ENCODE measurements at regions not wholly inside any gene's neighbourhood (a gene's known extent, or its start where the extent isn't known, plus 50 kb on each side); places are given as distances from the start of the nearest gene placed in this dataset.
"Not testable (repeated sequence)": the region's sequence is repeated elsewhere in the genome, so short reads cannot be mapped to it uniquely, and the experiment has no call there.

GRCh38 chr9:107569174-107569573 lies 79.6 kb upstream of the KLF4 start:
- no peaks in the 10 kb centered on the region for H3K36me3 ChIP-seq (ENCODE audit: control insufficient read depth in 1 of 2, insufficient read depth in 2 of 2, low read length in 2 of 2)
- H3K27ac ChIP-seq (ENCODE audit: low read length), result no peak overlapping the region
- no peak overlapping the region for H3K4me3 ChIP-seq (ENCODE audit: low read depth in 1 of 2, low read length in 2 of 2)
- no peaks in the 10 kb centered on the region for H3K27me3 ChIP-seq (ENCODE audit: low read depth, low read length)
- H3K4me1 ChIP-seq (ENCODE audit: control insufficient read depth in 1 of 2, insufficient read depth in 2 of 2, low read length in 2 of 2), result no peaks in the 10 kb centered on the region
- H3K9me3 ChIP-seq (ENCODE audit: control insufficient read depth in 1 of 2, low read length in 2 of 2), result no peaks in the 10 kb centered on the region

- not testable (repeated sequence) for H3K9me3 ChIP-seq (ENCODE audit: control insufficient read depth in 1 of 2, low read length in 2 of 2); H3K36me3 ChIP-seq (ENCODE audit: control insufficient read depth in 1 of 2, insufficient read depth in 2 of 2, low read length in 2 of 2)
These were observed 78.8 kb upstream of the KLF4 start for GRCh38 chr9:107568406-107568805.

DNA sequence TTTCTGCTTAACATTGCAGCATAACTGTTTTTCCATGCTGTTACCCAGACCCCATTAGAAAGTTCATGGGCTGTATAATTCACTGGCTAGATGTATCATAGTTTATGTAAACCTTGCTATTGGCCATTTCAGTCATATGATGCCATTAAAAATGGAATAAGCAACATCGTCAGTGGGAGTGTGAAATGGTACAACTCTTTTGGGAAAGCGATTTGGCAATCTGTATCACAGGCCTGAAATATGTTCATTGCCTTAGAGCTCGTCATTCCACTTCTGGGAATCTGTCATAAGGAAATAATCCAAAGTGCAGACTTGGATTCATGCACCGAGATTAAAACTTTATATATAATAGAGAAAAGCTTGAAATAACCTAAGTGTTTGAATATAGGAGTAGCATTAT lies 77.9 kb upstream of the KLF4 start:
- H3K9me3 ChIP-seq (ENCODE audit: control insufficient read depth in 1 of 2, low read length in 2 of 2), result no peaks in the 10 kb centered on the region
- no peaks in the 10 kb centered on the region for H3K4me1 ChIP-seq (ENCODE audit: control insufficient read depth in 1 of 2, insufficient read depth in 2 of 2, low read length in 2 of 2)
- H3K36me3 ChIP-seq (ENCODE audit: control insufficient read depth in 1 of 2, insufficient read depth in 2 of 2, low read length in 2 of 2), result no peaks in the 10 kb centered on the region
- no peak overlapping the region for H3K27ac ChIP-seq (ENCODE audit: low read length)
- H3K4me3 ChIP-seq (ENCODE audit: low read depth in 1 of 2, low read length in 2 of 2), result no peak overlapping the region
- no peaks in the 10 kb centered on the region for H3K27me3 ChIP-seq (ENCODE audit: low read depth, low read length)

More at GRCh38 chr9:107568406-107568805, 78.8 kb upstream of the KLF4 start:
- not testable (repeated sequence) for H3K27ac ChIP-seq (ENCODE audit: low read length); H3K4me3 ChIP-seq (ENCODE audit: low read depth in 1 of 2, low read length in 2 of 2); H3K27me3 ChIP-seq (ENCODE audit: low read depth, low read length); H3K4me1 ChIP-seq (ENCODE audit: control insufficient read depth in 1 of 2, insufficient read depth in 2 of 2, low read length in 2 of 2)

- Histone ChIP-seq H3K27ac (ENCODE audit: low read length) (no peak overlapping the region), H3K4me3 (ENCODE audit: low read depth in 1 of 2, low read length in 2 of 2) (no peak overlapping the region), H3K4me1 (ENCODE audit: control insufficient read depth in 1 of 2, insufficient read depth in 2 of 2, low read length in 2 of 2) (no peaks in the 10 kb centered on the region), H3K9me3 (ENCODE audit: control insufficient read depth in 1 of 2, low read length in 2 of 2) (no peaks in the 10 kb centered on the region), H3K36me3 (ENCODE audit: control insufficient read depth in 1 of 2, insufficient read depth in 2 of 2, low read length in 2 of 2) (no peaks in the 10 kb centered on the region), H3K27me3 (ENCODE audit: low read depth, low read length) (no peaks in the 10 kb centered on the region)
These were observed 77.1 kb upstream of the KLF4 start for GRCh38 chr9:107566611-107567061.

GRCh38 chr9:107562798-107563197 lies 73.2 kb upstream of the KLF4 start:
- H3K9me3 ChIP-seq (ENCODE audit: control insufficient read depth in 1 of 2, low read length in 2 of 2), result no peaks in the 10 kb centered on the region
- no peaks in the 10 kb centered on the region for H3K36me3 ChIP-seq (ENCODE audit: control insufficient read depth in 1 of 2, insufficient read depth in 2 of 2, low read length in 2 of 2)
- H3K4me3 ChIP-seq (ENCODE audit: low read depth in 1 of 2, low read length in 2 of 2), result no peak overlapping the region
- no peaks in the 10 kb centered on the region for H3K27me3 ChIP-seq (ENCODE audit: low read depth, low read length)
- no peaks in the 10 kb centered on the region for H3K4me1 ChIP-seq (ENCODE audit: control insufficient read depth in 1 of 2, insufficient read depth in 2 of 2, low read length in 2 of 2)
- no peak overlapping the region for H3K27ac ChIP-seq (ENCODE audit: low read length)

DNA sequence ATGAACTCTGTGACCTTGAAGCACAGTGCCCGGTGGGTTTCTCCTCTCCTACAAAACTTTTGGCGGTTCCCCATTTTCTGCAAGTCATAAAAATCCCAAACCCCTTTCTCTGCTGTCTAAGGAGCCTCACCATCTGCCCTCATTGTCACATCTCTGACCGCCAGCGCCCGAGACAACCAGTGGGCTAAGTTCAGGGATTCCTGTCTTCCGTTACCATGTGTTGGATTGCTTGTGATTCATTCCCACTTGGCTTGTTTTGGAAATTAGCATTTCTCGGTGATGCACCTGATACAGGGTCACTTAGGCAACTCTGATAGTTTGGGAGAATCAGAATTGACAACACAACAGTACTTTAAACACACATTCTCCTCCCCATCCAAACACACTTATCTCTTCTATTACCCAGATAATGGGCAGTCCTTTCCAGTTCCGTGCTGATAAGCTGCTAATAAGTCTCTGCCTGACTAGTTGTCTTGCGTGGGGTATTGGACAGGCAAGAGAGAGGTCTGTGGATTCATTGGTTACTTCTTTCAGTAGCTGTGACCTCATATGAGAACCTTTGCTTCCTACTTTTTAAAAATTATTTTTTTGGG lies 70.0 kb upstream of the KLF4 start:
- Histone ChIP-seq H3K4me3 (ENCODE audit: low read depth in 1 of 2, low read length in 2 of 2) (no peak overlapping the region), H3K36me3 (ENCODE audit: control insufficient read depth in 1 of 2, insufficient read depth in 2 of 2, low read length in 2 of 2) (no peaks in the 10 kb centered on the region), H3K4me1 (ENCODE audit: control insufficient read depth in 1 of 2, insufficient read depth in 2 of 2, low read length in 2 of 2) (no peaks in the 10 kb centered on the region), H3K27ac (ENCODE audit: low read length) (no peak overlapping the region), H3K9me3 (ENCODE audit: control insufficient read depth in 1 of 2, low read length in 2 of 2) (no peaks in the 10 kb centered on the region), H3K27me3 (ENCODE audit: low read depth, low read length) (no peaks in the 10 kb centered on the region)

- Histone ChIP-seq H3K36me3 (ENCODE audit: control insufficient read depth in 1 of 2, insufficient read depth in 2 of 2, low read length in 2 of 2) (no peaks in the 10 kb centered on the region), H3K27me3 (ENCODE audit: low read depth, low read length) (no peaks in the 10 kb centered on the region), H3K4me3 (ENCODE audit: low read depth in 1 of 2, low read length in 2 of 2) (no peak overlapping the region), H3K4me1 (ENCODE audit: control insufficient read depth in 1 of 2, insufficient read depth in 2 of 2, low read length in 2 of 2) (no peaks in the 10 kb centered on the region), H3K27ac (ENCODE audit: low read length) (no peak overlapping the region), H3K9me3 (ENCODE audit: control insufficient read depth in 1 of 2, low read length in 2 of 2) (no peaks in the 10 kb centered on the region)
These were observed 67.8 kb upstream of the KLF4 start for GRCh38 chr9:107557236-107557990.

DNA sequence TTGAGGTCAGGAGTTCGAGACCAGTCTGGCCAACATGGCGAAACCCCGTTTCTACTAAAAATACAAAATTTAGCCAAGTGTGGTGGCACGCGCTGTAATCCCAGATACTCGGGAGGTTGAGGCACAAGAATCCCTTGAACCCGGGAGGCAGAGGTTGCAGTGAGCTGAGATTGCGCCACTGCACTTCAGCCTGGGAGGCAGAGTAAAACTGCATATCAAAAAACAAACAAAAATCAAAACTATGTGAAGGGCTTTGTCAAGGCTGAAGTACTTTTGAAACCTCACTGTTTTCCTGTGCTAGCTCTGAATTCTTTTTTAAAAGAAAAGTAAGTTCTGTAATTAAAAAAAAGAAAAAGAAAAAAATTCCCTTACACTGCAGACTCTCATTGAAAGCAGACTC lies 65.1 kb upstream of the KLF4 start:
- Histone ChIP-seq H3K27me3 (ENCODE audit: low read depth, low read length) (no peaks in the 10 kb centered on the region), H3K36me3 (ENCODE audit: control insufficient read depth in 1 of 2, insufficient read depth in 2 of 2, low read length in 2 of 2) (no peaks in the 10 kb centered on the region), H3K4me1 (ENCODE audit: control insufficient read depth in 1 of 2, insufficient read depth in 2 of 2, low read length in 2 of 2) (no peaks in the 10 kb centered on the region)

GRCh38 chr9:107548298-107549142 lies 59.0 kb upstream of the KLF4 start:
- no peaks in the 10 kb centered on the region for H3K36me3 ChIP-seq (ENCODE audit: control insufficient read depth in 1 of 2, insufficient read depth in 2 of 2, low read length in 2 of 2)
- peaks cover 0 to 10% of the 10 kb centered on the region in 2 donors for H3K4me1 ChIP-seq (ENCODE audit: control insufficient read depth in 1 of 2, insufficient read depth in 2 of 2, low read length in 2 of 2)
- H3K27me3 ChIP-seq (ENCODE audit: low read depth, low read length), result no peaks in the 10 kb centered on the region
- no peaks in the 10 kb centered on the region for H3K9me3 ChIP-seq (ENCODE audit: control insufficient read depth in 1 of 2, low read length in 2 of 2)
- peak overlapping the region; percentile 52 for H3K27ac ChIP-seq (ENCODE audit: low read length)
- H3K4me3 ChIP-seq (ENCODE audit: low read depth in 1 of 2, low read length in 2 of 2), result peak overlapping the region in 1 of 2 donors; percentile 43

More for the DNA sequence above, 65.1 kb upstream of the KLF4 start:
- no peaks in the 10 kb centered on the region for H3K9me3 ChIP-seq (ENCODE audit: control insufficient read depth in 1 of 2, low read length in 2 of 2)
- H3K4me3 ChIP-seq (ENCODE audit: low read depth in 1 of 2, low read length in 2 of 2), result no peak overlapping the region
- no peak overlapping the region for H3K27ac ChIP-seq (ENCODE audit: low read length)

DNA sequence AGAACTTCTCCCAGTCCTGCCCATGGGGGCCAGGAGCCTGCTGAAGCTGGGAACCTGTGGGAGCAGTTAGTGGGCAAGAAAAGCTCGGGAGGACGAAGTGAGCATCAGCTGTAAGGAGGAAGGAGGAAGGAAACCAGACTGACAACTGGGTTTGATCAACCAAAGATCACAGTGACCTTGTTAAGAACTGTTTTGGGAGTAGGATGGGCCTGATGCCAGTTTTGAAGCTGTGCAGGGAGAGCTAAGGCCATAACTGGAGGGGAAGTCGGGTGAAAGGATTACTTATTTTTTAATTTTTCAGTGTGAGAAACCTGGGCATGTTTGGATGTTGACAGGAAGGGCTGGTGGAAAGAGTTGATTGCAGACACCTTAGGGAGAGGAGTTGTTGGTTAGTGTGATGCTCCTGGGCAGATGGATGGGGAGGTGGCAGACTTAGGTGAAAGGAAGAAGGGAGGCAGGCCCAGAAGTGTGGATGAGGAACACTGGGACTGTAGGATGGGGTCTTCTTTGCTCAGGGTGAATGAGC lies 58.3 kb upstream of the KLF4 start:
- no peak overlapping the region for H3K27ac ChIP-seq (ENCODE audit: low read length)
- no peaks in the 10 kb centered on the region for H3K36me3 ChIP-seq (ENCODE audit: control insufficient read depth in 1 of 2, insufficient read depth in 2 of 2, low read length in 2 of 2)
- no peaks in the 10 kb centered on the region for H3K9me3 ChIP-seq (ENCODE audit: control insufficient read depth in 1 of 2, low read length in 2 of 2)
- H3K4me3 ChIP-seq (ENCODE audit: low read depth in 1 of 2, low read length in 2 of 2), result no peak overlapping the region
- no peaks in the 10 kb centered on the region for H3K27me3 ChIP-seq (ENCODE audit: low read depth, low read length)
- peaks cover 0 to 10% of the 10 kb centered on the region in 2 donors for H3K4me1 ChIP-seq (ENCODE audit: control insufficient read depth in 1 of 2, insufficient read depth in 2 of 2, low read length in 2 of 2)

GRCh38 chr9:107547303-107547702 lies 57.7 kb upstream of the KLF4 start:
- H3K27ac ChIP-seq (ENCODE audit: low read length), result no peak overlapping the region
- H3K4me3 ChIP-seq (ENCODE audit: low read depth in 1 of 2, low read length in 2 of 2), result no peak overlapping the region
- no peaks in the 10 kb centered on the region for H3K9me3 ChIP-seq (ENCODE audit: control insufficient read depth in 1 of 2, low read length in 2 of 2)
- H3K27me3 ChIP-seq (ENCODE audit: low read depth, low read length), result no peaks in the 10 kb centered on the region
- no peaks in the 10 kb centered on the region for H3K36me3 ChIP-seq (ENCODE audit: control insufficient read depth in 1 of 2, insufficient read depth in 2 of 2, low read length in 2 of 2)
- peaks cover 0 to 10% of the 10 kb centered on the region in 2 donors for H3K4me1 ChIP-seq (ENCODE audit: control insufficient read depth in 1 of 2, insufficient read depth in 2 of 2, low read length in 2 of 2)
